ENCODE measurements at regions not wholly inside any gene's neighbourhood (a gene's known extent, or its start where the extent isn't known, plus 50 kb on each side); places are given as distances from the start of the nearest gene placed in this dataset.
"Not testable (repeated sequence)": the region's sequence is repeated elsewhere in the genome, so short reads cannot be mapped to it uniquely, and the experiment has no call there.

GRCh38 chr4:31016322-31017061 is 296.3 kb downstream of the PCDH7 start:
- no peak for ATAC-seq (ENCODE audit: low FRiP score)
- TF ChIP-seq, protein P1, sequence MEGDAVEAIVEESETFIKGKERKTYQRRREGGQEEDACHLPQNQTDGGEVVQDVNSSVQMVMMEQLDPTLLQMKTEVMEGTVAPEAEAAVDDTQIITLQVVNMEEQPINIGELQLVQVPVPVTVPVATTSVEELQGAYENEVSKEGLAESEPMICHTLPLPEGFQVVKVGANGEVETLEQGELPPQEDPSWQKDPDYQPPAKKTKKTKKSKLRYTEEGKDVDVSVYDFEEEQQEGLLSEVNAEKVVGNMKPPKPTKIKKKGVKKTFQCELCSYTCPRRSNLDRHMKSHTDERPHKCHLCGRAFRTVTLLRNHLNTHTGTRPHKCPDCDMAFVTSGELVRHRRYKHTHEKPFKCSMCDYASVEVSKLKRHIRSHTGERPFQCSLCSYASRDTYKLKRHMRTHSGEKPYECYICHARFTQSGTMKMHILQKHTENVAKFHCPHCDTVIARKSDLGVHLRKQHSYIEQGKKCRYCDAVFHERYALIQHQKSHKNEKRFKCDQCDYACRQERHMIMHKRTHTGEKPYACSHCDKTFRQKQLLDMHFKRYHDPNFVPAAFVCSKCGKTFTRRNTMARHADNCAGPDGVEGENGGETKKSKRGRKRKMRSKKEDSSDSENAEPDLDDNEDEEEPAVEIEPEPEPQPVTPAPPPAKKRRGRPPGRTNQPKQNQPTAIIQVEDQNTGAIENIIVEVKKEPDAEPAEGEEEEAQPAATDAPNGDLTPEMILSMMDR (IDR thresholded peaks at IDR 0.05): no peak

DNA sequence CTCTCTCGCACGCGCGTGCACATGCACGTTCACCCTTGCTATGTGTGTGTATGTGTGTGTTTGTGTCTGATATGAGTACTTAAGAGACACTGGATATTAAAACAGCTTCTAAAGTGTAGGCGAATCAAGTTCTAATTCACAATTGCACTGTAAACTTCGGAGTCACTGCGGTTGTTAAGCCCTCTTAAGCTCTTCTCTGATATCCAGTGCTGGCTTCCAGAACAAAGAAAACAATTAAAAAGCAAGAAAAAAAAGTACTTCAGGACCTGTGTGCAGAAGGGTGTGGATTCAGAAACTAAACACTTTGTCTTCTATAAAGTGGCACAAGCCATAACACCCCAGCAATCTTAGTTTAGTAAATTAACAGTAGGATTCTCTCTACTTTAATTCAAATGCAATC is 300.2 kb downstream of the PCDH7 start:
- TF ChIP-seq, protein P1 (IDR thresholded peaks at IDR 0.05): no peak
- DNase-seq (ENCODE audit: low spot score): no peak
- ATAC-seq (ENCODE audit: low FRiP score): no peak

More at GRCh38 chr4:31016322-31017061, 296.3 kb downstream of the PCDH7 start:
- no peak for DNase-seq (ENCODE audit: low spot score)

DNA sequence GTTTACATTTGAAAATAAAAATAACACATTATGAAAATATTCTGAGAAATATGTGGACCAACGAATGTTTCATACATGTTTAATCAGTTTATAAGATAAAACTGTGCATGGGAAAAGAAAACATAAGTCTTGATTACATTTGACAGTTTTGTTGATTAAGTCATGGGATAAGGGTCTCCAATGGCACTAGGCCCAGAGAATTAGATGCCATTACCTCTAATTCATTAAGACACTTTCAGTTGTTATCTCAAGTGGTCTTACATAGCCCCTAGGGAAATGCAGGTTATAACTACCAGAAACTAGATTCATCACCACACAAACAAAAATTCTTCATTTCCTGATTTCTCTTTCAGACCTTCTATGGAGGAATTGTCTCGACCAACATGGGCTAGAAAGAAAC is 300.8 kb downstream of the PCDH7 start:
- ATAC-seq (ENCODE audit: low FRiP score): no peak
- DNase-seq (ENCODE audit: low spot score): no peak
- TF ChIP-seq, protein P1 (IDR thresholded peaks at IDR 0.05): no peak

DNA sequence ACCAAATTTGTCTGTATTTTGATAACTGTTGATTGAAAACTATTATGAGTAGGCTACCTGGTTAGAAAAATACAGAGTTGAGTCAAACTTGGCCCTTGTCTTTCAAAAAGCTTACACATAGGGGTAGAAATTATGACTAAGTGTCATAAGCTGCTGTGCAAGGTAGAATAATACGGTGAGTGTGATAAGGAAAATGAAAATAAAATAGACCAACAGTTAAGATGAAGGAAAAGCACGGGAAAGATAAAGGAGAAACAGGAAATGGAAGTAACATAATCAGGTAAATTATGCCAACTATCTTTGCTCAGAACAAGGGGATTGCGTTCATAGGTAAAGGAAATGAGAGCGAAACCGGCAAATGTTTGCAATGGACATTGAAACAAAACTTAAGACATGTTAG is 302.5 kb downstream of the PCDH7 start:
- TF ChIP-seq, protein P1 (IDR thresholded peaks at IDR 0.05): no peak
- DNase-seq (ENCODE audit: low spot score) (no peak), ATAC-seq (ENCODE audit: low FRiP score) (no peak)

DNA sequence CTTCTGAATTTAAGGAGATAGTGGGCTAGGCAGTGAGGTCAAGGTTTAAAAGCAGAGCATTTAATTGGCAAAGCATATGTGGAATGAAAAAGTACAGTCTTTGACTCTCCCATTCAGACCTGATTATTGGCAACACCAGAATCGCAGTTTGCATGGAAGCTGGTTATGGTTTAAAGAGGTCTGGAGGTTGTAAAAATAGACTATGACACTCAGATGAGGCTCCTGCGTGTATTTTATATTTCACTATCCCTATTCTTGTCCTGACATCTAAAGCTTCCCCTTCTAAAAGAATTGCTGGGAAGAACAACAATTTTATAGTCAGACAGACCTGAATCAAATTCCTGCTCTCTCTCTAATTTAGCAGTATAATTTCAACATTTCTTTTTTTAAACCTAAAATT is 302.9 kb downstream of the PCDH7 start:
- no peak for DNase-seq (ENCODE audit: low spot score)
- TF ChIP-seq, protein P1 (IDR thresholded peaks at IDR 0.05): no peak
- no peak for ATAC-seq (ENCODE audit: low FRiP score)

- ATAC-seq (ENCODE audit: low FRiP score) (no peak), DNase-seq (ENCODE audit: low spot score) (no peak)
- TF ChIP-seq, protein P1 (IDR thresholded peaks at IDR 0.05): no peak
These were observed 303.6 kb downstream of the PCDH7 start for GRCh38 chr4:31023742-31024141.

DNA sequence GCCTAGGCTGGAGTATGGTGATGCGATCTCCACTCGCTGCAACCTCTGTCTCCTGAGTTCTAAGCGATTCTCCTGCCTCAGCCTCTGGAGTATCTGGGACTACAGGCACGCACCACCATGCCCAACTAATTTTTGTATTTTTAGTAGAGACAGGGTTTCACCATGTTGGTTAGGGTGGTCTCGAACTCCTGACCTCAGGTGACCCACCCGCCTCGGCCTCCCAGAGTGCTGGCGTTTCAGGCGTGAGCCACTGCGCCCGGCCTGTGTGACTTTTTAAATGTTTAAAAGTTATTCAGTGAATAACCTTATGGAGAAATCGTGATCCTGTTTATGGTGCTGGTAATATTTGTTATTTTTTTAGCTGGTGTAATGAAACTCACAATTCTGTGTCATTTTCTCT is 304.6 kb downstream of the PCDH7 start:
- not testable (repeated sequence) for DNase-seq (ENCODE audit: low spot score); ATAC-seq (ENCODE audit: low FRiP score)

Measured in omental fat pad (tissue), 3 donors.